WTC11 (cell line): ENCODE measurements at regions not wholly inside any gene's neighbourhood (a gene's known extent, or its start where the extent isn't known, plus 50 kb on each side); places are given as distances from the start of the nearest gene placed in this dataset.

Experiments
- AFF4 ChIP-seq: sonication (generic); formaldehyde crosslinking; IDR thresholded peaks from 2 replicates; pipeline ENCODE4 v1.8.1; 2023; ENCODE audit warnings: mild to moderate bottlenecking, missing genetic modification reagents, borderline replicate concordance
- CTCF ChIP-seq: fragments of 200-600 bp; IDR thresholded peaks from 2 replicates; pipeline ENCODE4 v1.8.0; 2022; ENCODE audit warnings: antibody characterized with exemption
- JUN ChIP-seq: sonication (generic); formaldehyde crosslinking; IDR thresholded peaks from 2 replicates; pipeline ENCODE4 v1.8.0; 2023; ENCODE audit warnings: mild to moderate bottlenecking, missing genetic modification reagents
- ZNF425 ChIP-seq: fragments of 250-450 bp; sonication (Bioruptor Pico); conservative IDR thresholded peaks from 2 replicates; pipeline ENCODE4 v1.9.0; 2021; ENCODE audit warnings: mild to moderate bottlenecking
- TF ChIP-seq, protein P1 (sequence below): sonication (generic); formaldehyde crosslinking; IDR thresholded peaks from 2 replicates; pipeline ENCODE4 v1.8.1; 2022; ENCODE audit warnings: low read depth, missing genetic modification reagents, borderline replicate concordance

DNA sequence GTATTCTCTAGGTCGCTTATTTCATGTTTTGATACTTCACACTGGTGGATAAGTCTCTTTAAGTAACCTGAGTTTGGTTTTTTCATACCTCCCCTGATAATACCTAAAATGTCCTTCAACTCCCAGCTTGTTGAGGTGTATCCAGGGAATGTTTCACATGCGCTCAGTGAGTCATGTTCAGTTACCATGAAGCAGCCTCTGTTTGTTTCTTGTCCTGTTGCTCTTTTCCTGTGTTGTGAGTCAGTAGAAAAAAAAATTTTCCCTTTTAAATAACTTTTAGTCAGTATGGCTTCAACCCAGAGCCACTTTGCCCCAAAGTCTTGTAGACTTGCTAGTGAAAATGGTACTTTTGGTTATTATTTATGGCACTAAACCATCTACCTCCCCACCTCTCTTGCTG is 278.4 kb upstream of the ZPLD1 start:
- no peak for TF ChIP-seq CTCF
- no peak for TF ChIP-seq ZNF425
- TF ChIP-seq, protein P1, sequence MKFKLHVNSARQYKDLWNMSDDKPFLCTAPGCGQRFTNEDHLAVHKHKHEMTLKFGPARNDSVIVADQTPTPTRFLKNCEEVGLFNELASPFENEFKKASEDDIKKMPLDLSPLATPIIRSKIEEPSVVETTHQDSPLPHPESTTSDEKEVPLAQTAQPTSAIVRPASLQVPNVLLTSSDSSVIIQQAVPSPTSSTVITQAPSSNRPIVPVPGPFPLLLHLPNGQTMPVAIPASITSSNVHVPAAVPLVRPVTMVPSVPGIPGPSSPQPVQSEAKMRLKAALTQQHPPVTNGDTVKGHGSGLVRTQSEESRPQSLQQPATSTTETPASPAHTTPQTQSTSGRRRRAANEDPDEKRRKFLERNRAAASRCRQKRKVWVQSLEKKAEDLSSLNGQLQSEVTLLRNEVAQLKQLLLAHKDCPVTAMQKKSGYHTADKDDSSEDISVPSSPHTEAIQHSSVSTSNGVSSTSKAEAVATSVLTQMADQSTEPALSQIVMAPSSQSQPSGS (CRISPR knock-in tag), result no peak
- TF ChIP-seq AFF4 (CRISPR knock-in tag), result no peak
- no peak for TF ChIP-seq JUN (CRISPR knock-in tag)
